GM10266 (cell line): ENCODE measurements at regions not wholly inside any gene's neighbourhood (a gene's known extent, or its start where the extent isn't known, plus 50 kb on each side); places are given as distances from the start of the nearest gene placed in this dataset.

Experiments used
- DNase-seq: peaks from one replicate; pipeline ENCODE4 v3.0.0; 2012; ENCODE audit errors: extremely low spot score
- CTCF ChIP-seq: IDR thresholded peaks from 2 replicates; pipeline ENCODE4 v1.5.1; 2012; ENCODE audit warnings: mild to moderate bottlenecking, low read depth; ENCODE audit not compliant: control insufficient read depth, insufficient read depth; ENCODE audit errors: missing control alignments

GRCh38 chr7:41163991-41164390, 538.9 kb downstream of the INHBA start:
- TF ChIP-seq CTCF: no peak
- DNase-seq: no peak

GRCh38 chr7:41162612-41163011, 540.3 kb downstream of the INHBA start:
- no peak for DNase-seq
- no peak for TF ChIP-seq CTCF

GRCh38 chr7:41161041-41161587, 541.8 kb downstream of the INHBA start:
- no peak for TF ChIP-seq CTCF
- DNase-seq: no peak

- no peak for TF ChIP-seq CTCF
These were observed 546.6 kb downstream of the INHBA start for GRCh38 chr7:41156268-41156667.

GRCh38 chr7:41153268-41153667, 549.6 kb downstream of the INHBA start:
- TF ChIP-seq CTCF: no peak
- no peak for DNase-seq

More at GRCh38 chr7:41156268-41156667, 546.6 kb downstream of the INHBA start:
- no peak for DNase-seq

GRCh38 chr7:41152179-41152678, 550.7 kb downstream of the INHBA start:
- no peak for DNase-seq
- no peak for TF ChIP-seq CTCF

- no peak for DNase-seq
- TF ChIP-seq CTCF: no peak
These were observed 553.3 kb downstream of the INHBA start for GRCh38 chr7:41149576-41149975.
